ENCODE measurements at regions not wholly inside any gene's neighbourhood (a gene's known extent, or its start where the extent isn't known, plus 50 kb on each side); places are given as distances from the start of the nearest gene placed in this dataset.

DNA sequence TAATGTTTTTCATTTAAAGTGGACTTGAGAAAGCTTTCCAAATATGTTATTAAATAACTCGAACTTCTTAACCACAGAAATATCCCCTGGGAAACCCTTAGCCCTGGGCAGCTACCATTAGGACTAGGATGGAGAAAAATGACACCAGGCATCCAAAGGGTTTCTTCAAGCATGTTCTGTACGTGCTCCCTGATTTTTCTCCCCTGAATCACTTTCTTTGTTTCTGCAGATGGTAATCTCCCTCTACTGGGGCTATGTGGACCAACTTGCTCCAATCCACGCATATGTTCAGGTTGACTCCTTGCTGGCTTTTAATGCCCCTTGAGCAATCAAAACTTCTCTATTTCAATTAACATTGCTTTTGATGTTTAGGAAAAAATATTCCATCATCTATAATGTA, 312.7 kb upstream of the C1orf87 start:
- TF ChIP-seq, protein P1, sequence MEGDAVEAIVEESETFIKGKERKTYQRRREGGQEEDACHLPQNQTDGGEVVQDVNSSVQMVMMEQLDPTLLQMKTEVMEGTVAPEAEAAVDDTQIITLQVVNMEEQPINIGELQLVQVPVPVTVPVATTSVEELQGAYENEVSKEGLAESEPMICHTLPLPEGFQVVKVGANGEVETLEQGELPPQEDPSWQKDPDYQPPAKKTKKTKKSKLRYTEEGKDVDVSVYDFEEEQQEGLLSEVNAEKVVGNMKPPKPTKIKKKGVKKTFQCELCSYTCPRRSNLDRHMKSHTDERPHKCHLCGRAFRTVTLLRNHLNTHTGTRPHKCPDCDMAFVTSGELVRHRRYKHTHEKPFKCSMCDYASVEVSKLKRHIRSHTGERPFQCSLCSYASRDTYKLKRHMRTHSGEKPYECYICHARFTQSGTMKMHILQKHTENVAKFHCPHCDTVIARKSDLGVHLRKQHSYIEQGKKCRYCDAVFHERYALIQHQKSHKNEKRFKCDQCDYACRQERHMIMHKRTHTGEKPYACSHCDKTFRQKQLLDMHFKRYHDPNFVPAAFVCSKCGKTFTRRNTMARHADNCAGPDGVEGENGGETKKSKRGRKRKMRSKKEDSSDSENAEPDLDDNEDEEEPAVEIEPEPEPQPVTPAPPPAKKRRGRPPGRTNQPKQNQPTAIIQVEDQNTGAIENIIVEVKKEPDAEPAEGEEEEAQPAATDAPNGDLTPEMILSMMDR (IDR thresholded peaks at IDR 0.05; ENCODE audit: low read depth, low read length) = no peak
- no peak for TF ChIP-seq EZH2phosphoT487 (IDR thresholded peaks at IDR 0.05; ENCODE audit: low read depth)

Data from OCI-LY3 (cell line).